ENCODE measurements at regions not wholly inside any gene's neighbourhood (a gene's known extent, or its start where the extent isn't known, plus 50 kb on each side); places are given as distances from the start of the nearest gene placed in this dataset.

DNA sequence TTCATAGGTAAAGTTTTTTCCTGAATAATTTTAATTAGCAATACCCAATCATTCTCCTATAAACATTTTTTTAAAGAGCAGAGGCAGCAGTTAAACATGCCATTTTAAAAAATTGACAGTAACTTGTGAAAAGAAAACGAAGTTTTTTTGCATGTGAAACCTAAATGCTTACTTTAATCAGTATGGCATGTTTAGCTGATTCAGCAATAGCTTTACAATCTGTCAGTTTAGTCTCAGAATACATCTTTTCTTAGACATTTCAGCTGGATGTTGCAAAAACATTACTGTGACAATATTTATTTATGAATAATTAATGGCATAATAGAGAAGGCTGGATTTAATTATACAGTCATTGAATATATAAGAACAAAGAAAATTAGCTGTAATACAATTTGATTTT is 1132.4 kb upstream of the ADGRL2 start:
- DNase-seq: no peak

DNA sequence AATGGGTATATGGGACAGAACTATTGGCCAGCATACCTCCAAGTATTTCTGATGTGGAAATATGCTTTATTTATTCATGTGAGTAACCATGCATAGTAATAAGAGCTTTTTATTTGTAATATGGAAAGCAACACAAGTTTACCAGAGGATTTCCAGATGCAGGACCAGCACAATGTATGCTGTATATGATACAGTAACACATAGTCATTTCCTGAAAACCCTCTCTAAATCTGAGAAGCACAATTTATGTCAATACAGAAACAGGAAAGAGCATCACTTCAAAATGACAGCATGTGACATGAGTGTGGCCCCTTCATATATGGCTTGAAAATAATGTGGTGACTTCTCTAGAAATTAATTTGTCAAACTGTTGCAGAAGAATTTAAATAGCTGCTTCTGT is 1134.7 kb upstream of the ADGRL2 start:
- DNase-seq: no peak

DNA sequence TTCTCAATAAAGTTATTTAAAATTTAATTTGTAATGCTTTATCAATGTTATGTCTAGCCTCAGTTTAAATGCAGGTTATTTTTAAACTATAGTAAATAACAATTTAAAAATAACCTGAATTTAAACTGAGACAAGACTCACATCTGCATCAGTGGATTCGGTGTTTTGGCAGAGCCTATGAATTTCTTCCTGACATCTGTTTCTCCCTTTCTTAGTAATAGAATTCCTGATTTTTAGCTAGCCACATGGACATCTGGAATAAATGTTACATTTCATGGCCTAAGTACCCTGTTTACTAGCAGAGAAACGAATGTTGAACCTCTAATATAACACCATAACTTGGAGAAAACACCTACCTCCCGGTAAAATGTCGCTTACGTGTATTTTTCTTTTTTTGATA is 1141.6 kb upstream of the ADGRL2 start:
- DNase-seq: no peak

DNA sequence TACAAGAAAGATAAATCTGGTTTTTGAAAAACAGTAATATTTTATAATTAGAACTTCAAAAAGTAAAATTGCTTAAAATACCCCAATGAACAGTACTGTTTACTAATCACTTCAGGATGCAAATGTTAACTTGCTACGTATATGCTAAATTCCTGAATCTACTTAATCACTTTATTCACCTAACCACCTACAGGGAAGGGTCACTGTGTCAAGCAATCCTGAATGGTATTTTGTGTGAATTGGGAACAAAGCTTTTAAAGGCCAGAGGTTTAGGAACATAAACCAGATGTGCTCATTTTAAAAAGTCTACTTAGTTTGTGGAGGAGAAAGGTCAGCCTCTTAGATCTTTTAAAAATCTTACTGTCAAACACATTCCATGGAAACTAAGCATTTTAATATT is 1143.0 kb upstream of the ADGRL2 start:
- no peak for DNase-seq

DNA sequence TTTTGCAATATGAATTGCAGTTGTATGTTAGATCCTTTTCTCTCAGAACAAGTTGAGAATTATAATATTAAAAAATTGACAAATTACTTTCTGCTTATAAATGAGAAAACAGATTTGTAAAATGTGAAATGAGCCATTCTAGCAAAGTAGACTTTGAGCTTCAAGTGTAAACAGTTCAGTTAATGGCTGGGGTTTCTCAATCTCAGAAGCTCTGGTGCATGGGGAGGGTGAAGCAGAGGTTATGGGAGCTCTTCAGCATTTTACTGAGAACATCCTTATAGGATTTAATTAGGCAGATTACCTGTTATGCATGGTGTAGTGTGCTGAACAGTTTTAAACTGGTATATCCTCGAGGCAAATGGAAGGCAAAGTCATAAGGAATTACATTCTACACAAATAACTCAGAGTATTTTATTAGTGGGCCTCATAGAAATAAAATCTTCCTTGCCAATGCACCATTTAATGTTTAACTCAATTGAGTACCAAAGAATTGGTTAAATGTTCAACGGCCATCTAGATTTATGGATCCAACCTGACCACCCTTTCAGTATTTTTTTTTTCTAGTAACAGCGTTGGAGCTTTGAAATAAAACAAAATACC is 1143.6 kb upstream of the ADGRL2 start:
- DNase-seq: no peak

DNA sequence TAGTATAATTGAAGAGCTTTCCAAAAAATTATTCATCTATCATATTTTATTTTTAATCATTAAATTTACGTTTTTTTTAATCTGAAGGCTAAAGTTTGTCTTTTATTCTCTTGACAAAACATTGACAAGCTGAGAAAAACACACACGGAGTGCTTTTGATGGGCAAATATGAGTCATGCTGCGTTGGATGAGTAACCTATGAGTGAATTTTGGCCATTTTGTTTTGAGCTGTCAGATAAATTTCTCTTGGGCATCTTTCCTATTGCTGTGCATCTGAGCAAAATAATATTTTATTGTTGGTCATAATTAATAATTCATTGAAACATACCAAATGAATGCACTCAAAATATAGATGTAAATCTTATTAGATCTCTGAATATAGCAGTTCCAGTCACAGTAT is 1144.1 kb upstream of the ADGRL2 start:
- no peak for DNase-seq

DNA sequence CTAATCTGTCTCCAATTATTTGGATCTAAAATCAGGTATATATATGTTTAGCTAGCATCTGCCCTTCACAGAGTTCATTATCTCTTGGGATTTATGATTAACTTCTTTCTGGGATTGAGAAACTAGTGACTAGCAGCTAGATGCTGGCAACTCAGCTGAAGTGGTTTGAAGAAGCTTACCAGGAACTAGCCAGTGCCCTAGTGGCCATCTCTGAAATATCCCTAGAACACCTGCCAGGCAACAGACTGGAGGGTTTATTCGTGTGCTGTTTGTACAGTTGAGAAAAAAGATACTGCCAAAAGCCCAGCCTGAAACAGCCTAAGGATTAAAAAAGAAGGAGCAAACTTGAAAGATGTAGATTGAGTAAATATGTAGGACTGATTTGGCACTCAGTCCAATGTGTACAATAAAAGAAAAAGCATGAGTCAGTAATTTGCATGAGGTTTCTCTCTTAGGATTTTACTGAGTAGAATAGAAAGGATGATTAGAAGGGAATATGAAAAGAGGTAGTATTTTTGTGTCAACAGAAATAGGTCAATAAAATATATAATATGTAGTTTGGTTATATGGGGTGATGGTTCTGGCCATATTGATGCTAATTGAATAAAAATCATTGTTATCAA is 1144.6 kb upstream of the ADGRL2 start:
- no peak for DNase-seq

DNA sequence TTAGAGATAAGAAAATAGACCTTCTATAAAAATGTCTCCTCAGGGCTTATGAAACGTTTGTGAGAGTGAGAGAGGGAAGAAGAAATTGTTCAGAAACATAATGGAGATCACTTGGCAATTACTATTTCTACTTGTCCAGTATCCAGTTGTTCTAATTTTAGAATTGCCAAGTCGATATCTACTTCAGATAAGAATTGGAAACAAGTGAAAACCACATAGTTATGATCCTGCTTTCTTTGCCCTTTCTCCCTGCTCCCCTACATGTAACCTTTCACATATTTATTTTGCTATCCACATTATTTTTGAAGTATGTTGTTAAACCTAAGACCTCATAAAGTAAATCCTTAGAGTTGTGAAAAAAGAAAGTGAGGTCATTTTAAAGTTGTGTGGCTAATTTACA is 1154.7 kb upstream of the ADGRL2 start:
- DNase-seq: no peak

DNA sequence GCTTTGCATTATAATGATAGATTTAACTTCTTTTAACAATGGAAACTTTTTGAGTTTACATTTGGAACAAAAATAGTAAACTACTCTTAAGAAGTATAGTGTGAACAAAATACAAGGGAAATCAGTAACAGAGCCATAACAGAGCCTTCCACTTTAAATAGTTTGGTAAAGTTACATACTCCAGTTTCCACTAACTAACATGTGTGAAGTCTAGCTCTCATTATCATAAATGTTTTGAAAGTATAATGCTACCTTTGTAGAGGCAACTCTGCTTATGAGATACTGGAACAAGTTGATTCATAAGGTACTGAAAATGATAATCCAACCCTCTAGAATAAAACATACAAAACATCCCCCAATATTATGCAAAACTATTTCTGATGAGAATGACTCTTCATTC is 1155.1 kb upstream of the ADGRL2 start:
- no peak for DNase-seq

DNA sequence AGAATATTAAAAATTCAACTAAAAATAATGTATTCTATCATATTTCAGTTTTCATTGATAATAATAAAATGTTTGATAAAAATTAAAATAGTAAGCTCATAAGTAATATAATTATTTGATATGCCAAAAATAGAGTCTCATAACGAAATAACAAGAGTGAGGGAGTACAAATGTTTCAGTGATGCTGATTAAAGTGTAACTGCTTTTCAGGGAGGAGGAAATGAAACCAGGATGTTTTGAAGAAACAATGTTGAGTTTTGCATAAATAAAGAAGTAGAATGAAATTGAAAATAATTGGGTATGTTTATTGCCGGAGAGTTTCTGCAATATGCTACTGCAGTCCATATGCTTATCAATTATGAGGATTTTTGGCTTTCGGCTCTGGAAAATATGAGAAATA is 1159.8 kb upstream of the ADGRL2 start:
- no peak for DNase-seq

DNA sequence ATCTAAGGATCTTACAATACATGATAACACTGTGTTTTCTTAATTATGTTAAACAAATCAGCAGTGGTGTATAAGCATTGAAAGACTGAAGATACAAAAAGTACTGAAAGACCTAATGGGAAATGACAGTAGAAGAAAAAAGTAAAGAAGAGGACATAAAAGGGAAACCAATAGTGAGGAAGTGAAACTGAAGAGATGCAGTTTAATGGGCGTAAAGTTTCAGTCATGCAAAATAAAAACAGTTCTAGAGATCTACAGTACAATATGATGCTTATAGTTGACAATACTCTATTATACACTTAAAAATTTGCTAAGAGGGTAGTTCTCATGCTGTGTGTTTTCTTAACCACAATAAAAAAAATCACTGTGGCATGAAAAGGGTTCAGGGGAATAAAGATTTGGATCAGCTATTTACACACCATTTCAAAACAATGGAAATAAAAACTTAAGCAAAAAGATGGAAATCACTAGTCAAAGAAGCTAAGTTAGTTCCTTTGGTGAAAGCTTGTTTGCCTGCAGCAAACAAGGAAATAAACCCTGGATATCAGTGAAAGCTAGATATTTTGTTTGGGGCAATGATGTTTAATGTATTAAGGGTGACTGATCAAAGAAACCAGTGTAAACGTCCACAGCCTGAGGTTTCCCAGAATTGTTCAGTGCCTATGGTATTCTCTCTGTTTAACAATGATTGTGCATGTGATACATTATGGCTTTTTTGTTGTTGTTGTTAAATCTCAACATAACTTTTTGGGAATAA is 1160.8 kb upstream of the ADGRL2 start:
- no peak for DNase-seq

DNA sequence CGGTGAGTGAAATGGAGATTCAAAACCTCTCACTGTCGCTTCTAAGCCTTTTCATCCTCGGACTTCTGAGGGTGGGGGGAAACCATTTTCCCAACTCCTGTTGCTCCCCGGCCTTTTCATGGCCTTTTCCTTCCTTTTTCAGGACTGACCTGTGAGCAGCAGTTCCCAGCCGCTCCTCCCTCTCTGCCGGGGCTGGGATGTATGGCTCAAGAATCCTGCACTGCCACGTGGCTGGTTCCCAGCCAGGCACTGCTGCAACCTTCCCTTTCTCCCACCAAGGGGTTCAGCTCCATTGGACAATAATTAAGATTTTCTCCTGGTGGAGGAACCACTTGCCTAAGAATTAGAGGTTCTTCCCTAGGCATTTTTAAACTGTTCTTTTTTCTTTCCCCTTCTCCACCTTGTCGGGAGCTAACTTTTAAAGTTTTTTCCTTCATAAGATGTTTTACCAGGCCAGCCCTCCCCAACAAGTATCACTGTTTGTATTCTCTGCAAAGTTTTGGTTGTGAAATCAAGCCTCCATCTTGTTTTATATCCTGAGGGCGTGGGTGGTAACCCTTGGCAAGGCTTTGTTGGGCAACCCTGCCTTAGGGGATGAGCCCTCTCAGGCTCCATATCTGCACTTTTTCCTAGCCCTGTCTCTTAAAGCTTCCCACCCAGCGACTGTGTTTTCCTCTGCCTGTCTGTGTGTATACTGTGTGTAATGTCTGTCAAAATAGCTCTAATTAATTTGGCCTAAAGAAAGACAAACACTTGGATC is 1166.6 kb upstream of the ADGRL2 start:
- no peak for DNase-seq

DNA sequence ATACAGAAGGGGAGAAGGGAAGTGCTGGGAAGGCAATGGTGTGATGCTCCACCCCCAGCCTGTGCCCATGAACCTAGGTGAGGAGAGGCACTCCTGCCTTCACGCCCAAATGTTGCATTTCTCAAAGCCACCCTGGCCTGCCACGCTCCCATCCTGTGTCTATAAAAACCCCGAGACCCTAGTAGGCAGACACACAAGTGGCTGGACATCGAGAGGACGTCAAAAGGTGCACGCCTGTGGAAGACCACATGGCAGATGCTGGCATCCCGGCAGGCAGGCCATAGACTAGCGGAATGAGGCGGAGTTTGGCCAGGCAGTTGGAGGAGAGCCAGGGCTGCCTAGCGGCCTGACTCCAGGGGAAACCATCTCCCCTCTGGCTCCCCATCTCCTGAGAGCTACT is 1168.5 kb upstream of the ADGRL2 start:
- no peak for DNase-seq

DNA sequence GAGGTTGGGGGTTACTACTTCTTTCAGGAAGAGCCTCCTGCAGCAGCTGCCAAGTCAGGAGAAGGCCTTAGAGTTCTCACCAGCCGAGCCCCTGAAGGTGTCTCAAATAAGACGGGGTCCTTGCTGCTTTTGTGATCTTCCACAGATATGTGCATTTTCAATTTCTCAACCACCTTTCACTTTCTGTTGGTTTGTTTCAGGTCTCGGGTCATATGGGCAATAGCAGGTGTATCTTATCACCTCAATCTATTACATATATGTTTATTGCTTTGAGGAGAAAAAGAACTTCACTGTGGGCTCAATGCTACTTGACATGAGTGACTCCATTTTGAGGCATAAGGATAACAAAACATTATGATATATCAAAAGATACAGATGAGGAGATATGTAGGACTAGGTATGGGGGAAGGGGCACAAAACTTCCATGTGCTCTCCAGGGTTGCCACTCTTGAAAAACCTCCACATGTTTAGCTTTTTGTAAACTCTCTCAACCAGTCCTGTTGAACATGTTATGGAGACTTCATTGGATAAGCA is 1171.4 kb upstream of the ADGRL2 start:
- DNase-seq: no peak

DNA sequence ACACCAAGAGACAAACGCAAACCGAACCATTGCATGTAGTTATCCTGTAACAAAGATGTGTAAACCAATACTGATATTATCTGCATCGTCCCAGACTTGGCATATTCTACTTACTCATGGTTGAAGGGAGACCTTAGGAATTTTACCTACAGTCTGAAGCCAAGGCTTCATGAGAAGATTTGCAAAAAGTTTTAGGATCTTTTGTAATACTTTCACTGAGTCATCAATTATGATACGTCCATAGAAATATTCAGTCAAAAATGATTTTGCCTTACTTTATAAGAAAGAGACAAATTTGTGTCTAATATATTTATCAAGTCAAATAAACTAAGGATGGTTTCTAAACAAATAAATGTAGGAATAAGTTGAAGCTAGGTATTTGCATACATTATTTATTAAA is 1176.1 kb upstream of the ADGRL2 start:
- DNase-seq: no peak

DNA sequence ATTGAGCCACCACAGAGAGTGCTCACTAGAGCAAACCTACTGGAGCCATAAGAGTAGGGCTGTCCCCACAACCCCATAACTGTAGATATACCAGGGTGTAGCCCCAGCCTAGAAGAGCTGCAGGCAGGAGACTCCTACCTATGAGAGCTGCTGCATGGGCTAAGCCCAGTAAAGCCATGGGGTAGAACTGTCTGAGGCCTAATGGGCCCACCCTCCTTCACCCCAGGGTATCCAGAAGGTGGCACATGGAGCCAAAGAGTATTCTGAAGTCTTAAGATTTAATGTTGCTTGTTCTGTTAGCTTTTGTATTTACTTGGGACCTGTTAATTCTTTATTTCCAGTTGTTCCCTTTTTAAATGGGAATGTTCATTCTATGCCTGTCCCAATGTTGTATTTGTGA is 1193.7 kb upstream of the ADGRL2 start:
- DNase-seq: no peak

DNA sequence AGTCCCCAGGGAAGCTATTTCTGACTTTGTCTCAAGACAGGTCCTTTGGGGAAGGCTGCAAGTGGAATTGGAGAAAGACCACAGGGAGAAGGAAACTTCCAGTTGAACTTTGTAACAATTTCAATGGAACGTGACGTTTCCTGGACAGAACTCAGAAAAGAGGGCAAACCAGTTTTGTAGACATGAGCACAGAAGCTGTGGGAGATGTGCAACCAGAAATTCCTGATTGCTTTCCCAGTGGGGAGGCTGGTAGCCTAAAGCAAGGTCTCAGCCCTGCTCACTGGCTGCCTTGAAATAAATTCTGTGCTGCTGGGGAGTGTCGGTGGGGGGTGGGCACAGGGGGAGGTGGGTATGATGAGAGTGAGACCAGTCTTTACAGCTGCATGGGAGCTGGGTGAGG is 1206.7 kb upstream of the ADGRL2 start:
- no peak for DNase-seq

DNA sequence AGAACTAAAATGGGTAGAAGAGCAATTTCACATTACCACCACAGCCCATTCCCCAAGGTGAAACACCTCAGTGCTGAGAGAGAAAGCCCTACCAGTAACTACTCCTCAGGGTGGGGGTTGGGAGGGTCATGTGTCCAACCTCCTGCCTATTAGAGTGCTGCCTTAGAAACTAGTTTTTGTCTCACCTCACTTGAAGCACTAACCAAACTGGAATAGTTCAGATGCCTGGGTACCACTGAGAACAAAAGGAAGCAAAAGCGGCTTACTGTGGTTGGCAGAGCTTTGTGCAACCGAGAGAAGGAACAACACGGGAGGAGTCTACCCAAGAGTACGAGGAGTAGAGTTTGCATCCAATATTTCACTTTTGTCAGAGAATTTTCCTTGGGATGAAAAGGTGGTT is 1207.5 kb upstream of the ADGRL2 start:
- DNase-seq: no peak

DNA sequence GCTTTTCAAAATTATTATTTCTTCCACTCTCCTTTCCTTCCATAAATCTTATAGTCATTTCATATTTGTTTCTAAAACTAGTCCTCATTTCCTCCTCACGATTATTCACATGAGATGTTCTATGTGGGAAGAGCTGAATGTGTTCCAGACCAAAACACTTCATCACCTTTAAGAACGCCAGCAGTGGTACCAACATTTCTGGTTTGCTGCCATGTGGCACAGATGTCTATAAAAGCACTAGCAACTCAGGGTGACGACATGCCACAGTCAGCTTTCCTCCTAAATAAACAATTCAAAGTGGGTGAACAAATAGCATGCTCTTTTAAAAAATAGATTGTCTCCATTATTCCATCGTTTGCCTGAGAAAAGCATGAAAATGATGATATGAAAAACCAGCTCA is 1217.8 kb upstream of the ADGRL2 start:
- DNase-seq: no peak

DNA sequence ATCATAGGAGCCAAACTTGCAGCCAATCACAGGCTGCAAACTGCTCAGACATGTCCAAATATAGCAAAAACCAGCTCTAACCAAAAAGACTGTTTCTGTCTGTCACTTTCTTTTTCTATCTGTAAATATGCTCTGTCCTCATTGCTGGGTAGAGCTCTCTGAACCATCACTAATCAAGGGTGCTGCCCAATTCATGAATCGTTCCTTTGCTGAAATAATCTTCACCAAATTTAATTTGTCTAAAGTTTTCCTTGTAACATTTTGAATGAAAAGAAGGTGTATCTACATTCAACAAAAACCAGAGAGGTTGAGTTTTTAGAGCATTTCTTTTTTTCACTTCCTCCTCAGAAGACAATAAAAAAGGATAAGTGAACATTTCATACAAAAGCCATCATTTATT is 1221.7 kb upstream of the ADGRL2 start:
- DNase-seq: no peak

DNA sequence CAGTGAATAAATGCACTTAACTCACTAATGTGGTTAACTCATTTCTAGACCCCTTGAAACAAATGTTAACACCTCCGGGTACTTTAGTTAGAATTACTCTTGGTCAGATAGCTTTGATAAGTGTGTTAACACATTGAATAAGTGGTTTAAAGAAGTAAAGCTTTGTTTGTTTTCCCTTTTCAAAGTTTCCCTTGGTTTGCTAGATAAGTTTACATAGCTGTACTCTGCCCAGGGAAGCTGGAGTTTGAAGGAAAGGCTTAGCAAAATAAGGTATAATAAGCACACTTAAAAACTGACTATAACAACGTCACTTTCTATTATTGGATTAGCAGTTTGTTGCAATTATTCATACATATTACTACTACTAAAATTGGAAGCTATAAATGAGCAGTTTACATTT is 1233.9 kb upstream of the ADGRL2 start:
- DNase-seq: no peak

DNA sequence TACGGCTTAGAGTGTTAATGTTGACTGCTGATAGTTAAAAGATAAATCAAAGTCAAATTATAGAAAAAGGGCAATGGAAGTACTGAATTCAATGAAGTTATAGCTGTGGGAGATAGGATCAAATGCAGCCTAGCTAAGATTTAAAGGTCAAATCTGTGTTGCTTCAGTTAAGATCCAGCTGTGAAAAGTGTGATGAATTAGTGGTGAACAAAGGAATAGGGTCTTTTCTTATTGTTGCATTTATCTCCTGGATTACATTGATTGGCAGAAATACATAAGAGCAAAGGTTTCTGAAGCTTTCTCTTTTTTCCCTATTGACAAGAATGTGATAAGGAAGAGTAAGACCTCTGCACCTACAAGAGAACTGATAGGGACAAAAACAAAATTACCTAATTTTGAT is 1234.6 kb upstream of the ADGRL2 start:
- DNase-seq: no peak

DNA sequence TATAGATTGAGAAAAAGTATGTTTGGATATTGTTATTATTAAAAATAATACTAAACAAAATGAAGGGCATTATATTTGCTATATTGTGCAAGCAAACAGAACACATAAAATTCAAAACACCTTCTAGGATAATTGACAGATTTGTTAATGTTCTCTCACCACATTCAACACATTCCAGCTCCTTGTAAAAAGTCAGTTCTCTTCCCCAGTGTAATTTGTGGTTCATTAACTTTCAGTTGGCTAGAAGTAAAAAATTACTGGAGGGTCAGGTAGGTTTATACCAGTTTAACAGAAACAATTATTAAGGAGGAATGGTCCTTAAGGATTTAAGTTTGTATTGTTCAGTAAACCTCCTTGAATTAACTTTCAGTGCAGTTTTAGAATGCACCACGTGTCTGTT is 1235.3 kb upstream of the ADGRL2 start:
- no peak for DNase-seq

DNA sequence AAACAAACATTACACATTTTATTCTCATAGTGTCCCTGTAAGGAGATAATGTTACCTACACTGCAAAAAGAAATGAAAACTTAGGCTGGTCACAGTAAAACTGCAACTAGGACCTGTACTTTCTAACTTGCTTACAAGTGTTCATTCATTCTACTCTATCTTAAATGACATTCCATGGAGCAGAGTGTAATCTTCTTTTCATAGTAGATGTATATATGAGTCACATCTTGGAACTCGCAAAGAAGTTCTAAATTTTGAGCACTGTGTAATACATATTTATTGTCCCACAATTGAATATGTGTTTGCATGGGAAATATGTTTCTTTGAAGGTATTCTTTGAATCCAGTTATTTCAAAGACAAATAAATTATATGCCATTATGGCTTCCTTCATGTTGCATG is 1258.5 kb upstream of the ADGRL2 start:
- DNase-seq: no peak

Measured in 8988T (cell line).